ENCODE measurements at regions not wholly inside any gene's neighbourhood (a gene's known extent, or its start where the extent isn't known, plus 50 kb on each side); places are given as distances from the start of the nearest gene placed in this dataset.

GRCh38 chr6:115442323-115442722 lies 618.4 kb downstream of the FRK start (continued):
- no peak for TF ChIP-seq FOXP1 (CRISPR knock-in tag; IDR thresholded peaks at IDR 0.05; ENCODE audit: borderline replicate concordance)
- no peak for TF ChIP-seq NFATC4 (CRISPR knock-in tag; IDR thresholded peaks at IDR 0.05)
- no peak for TF ChIP-seq ARID4B (CRISPR knock-in tag; IDR thresholded peaks at IDR 0.05; ENCODE audit: borderline replicate concordance)
- no peak for TF ChIP-seq ZNF138 (CRISPR knock-in tag; conservative IDR thresholded peaks at IDR 0.05)
- TF ChIP-seq, protein P1, sequence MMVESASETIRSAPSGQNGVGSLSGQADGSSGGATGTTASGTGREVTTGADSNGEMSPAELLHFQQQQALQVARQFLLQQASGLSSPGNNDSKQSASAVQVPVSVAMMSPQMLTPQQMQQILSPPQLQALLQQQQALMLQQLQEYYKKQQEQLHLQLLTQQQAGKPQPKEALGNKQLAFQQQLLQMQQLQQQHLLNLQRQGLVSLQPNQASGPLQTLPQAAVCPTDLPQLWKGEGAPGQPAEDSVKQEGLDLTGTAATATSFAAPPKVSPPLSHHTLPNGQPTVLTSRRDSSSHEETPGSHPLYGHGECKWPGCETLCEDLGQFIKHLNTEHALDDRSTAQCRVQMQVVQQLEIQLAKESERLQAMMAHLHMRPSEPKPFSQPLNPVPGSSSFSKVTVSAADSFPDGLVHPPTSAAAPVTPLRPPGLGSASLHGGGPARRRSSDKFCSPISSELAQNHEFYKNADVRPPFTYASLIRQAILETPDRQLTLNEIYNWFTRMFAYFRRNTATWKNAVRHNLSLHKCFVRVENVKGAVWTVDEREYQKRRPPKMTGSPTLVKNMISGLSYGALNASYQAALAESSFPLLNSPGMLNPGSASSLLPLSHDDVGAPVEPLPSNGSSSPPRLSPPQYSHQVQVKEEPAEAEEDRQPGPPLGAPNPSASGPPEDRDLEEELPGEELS (CRISPR knock-in tag; IDR thresholded peaks at IDR 0.05): no peak

DNA sequence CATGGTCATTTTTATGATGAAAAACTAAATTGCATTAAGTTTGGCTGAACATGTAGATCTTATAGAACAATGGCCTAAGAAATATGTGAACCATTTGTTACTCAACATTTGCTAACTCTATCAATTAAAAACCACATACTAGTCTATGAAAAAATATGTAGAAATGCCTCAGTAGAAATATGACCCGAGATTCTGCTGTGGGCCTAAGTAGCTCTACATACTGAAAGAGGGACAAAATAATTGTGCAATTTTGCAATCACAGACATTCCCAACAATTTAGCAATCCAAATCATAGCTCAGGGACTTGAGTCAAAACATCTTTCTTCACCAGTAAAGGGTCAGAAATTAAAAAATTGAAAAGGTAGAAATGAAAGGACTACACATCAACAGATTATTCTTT lies 619.0 kb downstream of the FRK start:
- no peaks in the 10 kb centered on the region for H3K27me3 Mint-ChIP-seq (ENCODE audit: low read depth)
- H3K4me3 Mint-ChIP-seq: no peak overlapping the region
- POLR2A ChIA-PET: no interaction called here
- no peak overlapping the region for H3K27ac Mint-ChIP-seq
- DNase-seq (ENCODE audit: low spot score): no peak
- ATAC-seq: no peak
- TF ChIP-seq ZMAT4 (CRISPR knock-in tag; IDR thresholded peaks at IDR 0.05) (no peak), FOXK1 (CRISPR knock-in tag; IDR thresholded peaks at IDR 0.05) (no peak), ZNF138 (CRISPR knock-in tag; conservative IDR thresholded peaks at IDR 0.05) (no peak), JUN (CRISPR knock-in tag; IDR thresholded peaks at IDR 0.05) (no peak), ZNF219 (CRISPR knock-in tag; IDR thresholded peaks at IDR 0.05; ENCODE audit: borderline replicate concordance) (no peak), CREM (CRISPR knock-in tag; IDR thresholded peaks at IDR 0.05) (no peak), ZNF232 (CRISPR knock-in tag; IDR thresholded peaks at IDR 0.05) (no peak), ZNF512 (CRISPR knock-in tag; IDR thresholded peaks at IDR 0.05; ENCODE audit: borderline replicate concordance) (no peak)
- H3K9me3 Mint-ChIP-seq: peaks cover 36% of the 10 kb centered on the region
- peaks cover 17% of the 10 kb centered on the region for H3K4me1 Mint-ChIP-seq
- CTCF ChIA-PET: no interaction called here
- H3K36me3 Mint-ChIP-seq: peaks cover 22% of the 10 kb centered on the region

DNA sequence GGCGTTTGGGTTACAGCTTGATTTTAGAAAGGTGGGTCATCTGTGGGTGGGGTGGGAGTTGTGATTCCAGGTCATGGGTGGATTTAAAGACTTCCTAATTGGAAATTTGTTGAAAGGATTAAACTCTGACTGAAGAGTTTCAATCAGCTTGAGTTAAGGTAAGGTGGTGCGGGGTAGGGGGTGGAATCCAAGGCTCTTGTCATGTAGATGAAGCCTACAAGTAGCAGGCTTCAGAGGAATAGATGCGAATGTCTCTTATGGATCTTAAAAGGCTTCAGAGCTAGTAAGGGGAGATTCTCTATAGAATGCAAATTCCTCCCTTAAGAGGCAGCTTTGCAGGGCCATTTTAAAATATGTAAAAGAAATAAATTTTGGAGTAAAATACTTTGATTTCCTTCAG lies 645.3 kb downstream of the FRK start:
- CTCF ChIA-PET: interaction anchor here (1.0 kb wide), 1 partner anchor 130 kb away, joined by 5 read pairs; no protein-coding TSS in a partner anchor
- Mint-ChIP-seq H3K4me3 (peak overlapping the region; percentile 31), H3K4me1 (peaks cover 34% of the 10 kb centered on the region), H3K9me3 (peaks cover 26% of the 10 kb centered on the region), H3K27me3 (ENCODE audit: low read depth) (no peaks in the 10 kb centered on the region), H3K36me3 (peaks cover 18% of the 10 kb centered on the region), H3K27ac (peak overlapping the region; percentile 69)
- POLR2A ChIA-PET: no interaction called here
- DNase-seq (ENCODE audit: low spot score) (peak; percentile 57), ATAC-seq (peak; percentile 99)
- no peak for TF ChIP-seq E2F1 (CRISPR knock-in tag; IDR thresholded peaks at IDR 0.05)
- TF ChIP-seq CREB1 (CRISPR knock-in tag; IDR thresholded peaks at IDR 0.05): no peak
- TF ChIP-seq AR (CRISPR knock-in tag; IDR thresholded peaks at IDR 0.05): no peak
- TF ChIP-seq IRF2 (CRISPR knock-in tag; IDR thresholded peaks at IDR 0.05; ENCODE audit: borderline replicate concordance, low read depth): no peak
- no peak for TF ChIP-seq ARID4B (CRISPR knock-in tag; IDR thresholded peaks at IDR 0.05; ENCODE audit: borderline replicate concordance)
